ENCODE measurements at regions not wholly inside any gene's neighbourhood (a gene's known extent, or its start where the extent isn't known, plus 50 kb on each side); places are given as distances from the start of the nearest gene placed in this dataset.

DNA sequence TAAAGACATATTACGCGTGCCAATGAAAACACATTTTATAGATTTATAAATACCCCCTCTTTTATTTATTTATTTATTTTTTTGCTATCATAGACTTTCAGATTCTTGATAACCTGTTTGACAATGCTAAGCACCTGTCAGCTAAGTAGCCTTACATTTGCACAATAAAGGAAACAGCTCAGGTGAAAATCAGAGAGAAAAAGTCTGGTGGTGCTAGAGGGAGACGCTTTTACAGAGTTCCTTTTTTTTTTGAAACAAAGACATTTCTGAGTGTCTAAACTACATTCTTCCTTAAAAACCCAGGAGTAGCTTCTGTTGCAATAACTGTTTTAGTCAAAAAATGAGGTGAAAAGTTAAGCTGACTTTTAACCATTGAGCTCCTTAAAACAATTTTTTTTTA, 1611.6 kb downstream of the NCAM2 start:
- TF ChIP-seq CTCF (IDR thresholded peaks at IDR 0.05) (no peak), POLR2A (IDR thresholded peaks at IDR 0.05) (no peak)

Data from Peyer's patch (tissue), 4 donors.